Kidney (tissue), 13 donors: ENCODE measurements at regions not wholly inside any gene's neighbourhood (a gene's known extent, or its start where the extent isn't known, plus 50 kb on each side); places are given as distances from the start of the nearest gene placed in this dataset.

Experiments
- DNase-seq, 5 donors: peaks; one replicate each; pipeline ENCODE4 v3.0.0-alpha.2; 2013 to 2020
- FAIRE-seq: peaks from 2 replicates; lab custom pipeline; 2012; peaks lifted over from hg19 to GRCh38; lab: Jason Lieb, UNC
- H3K27ac ChIP-seq, 2 donors: one replicate each; pipeline ENCODE4 v1.7.0; 2013; ENCODE audit warnings: low read depth in 2 of 2, low read length in 2 of 2, inconsistent platforms in 1 of 2
- H3K27me3 ChIP-seq: one replicate; pipeline ENCODE4 v1.7.1; 2013; ENCODE audit warnings: low read length, inconsistent platforms; ENCODE audit not compliant: control insufficient read depth, insufficient read depth
- H3K36me3 ChIP-seq, 3 donors: one replicate each; pipeline versions ENCODE4 v1.7.0 to v1.7.1; 2013; ENCODE audit warnings: low read length in 3 of 3, control low read depth in 1 of 3, inconsistent platforms in 1 of 3; ENCODE audit not compliant: insufficient read depth in 3 of 3, control insufficient read depth in 2 of 3
- H3K4me1 ChIP-seq, 3 donors: one replicate each; pipeline versions ENCODE4 v1.7.0 to v1.7.1; 2013; ENCODE audit warnings: low read length in 3 of 3, inconsistent platforms in 1 of 3, low read depth in 1 of 3; ENCODE audit not compliant: control insufficient read depth in 2 of 3, insufficient read depth in 2 of 3
- H3K4me3 ChIP-seq, 3 donors: one replicate each; pipeline versions ENCODE4 v1.7.0 to v1.8.1; 2013; ENCODE audit warnings: low read length in 3 of 3, control low read depth in 1 of 3, inconsistent platforms in 1 of 3
- H3K9ac ChIP-seq, 3 donors: one replicate each; pipeline versions ENCODE4 v1.7.0 to v1.7.1; 2013; ENCODE audit warnings: low read length in 3 of 3, control low read depth in 1 of 3, inconsistent platforms in 1 of 3
- H3K9me3 ChIP-seq, 3 donors: one replicate each; pipeline versions ENCODE4 v1.7.0 to v1.7.1; 2013; ENCODE audit warnings: low read length in 3 of 3, control low read depth in 1 of 3, inconsistent platforms in 1 of 3; ENCODE audit not compliant: control insufficient read depth in 2 of 3, insufficient read depth in 1 of 3
- CTCF ChIP-seq: IDR thresholded peaks from 3 replicates; pipeline ENCODE4 v1.5.1; 2012; ENCODE audit warnings: mild to moderate bottlenecking, moderate library complexity, borderline replicate concordance; ENCODE audit not compliant: insufficient read depth; ENCODE audit errors: extremely low read depth
- intact Hi-C: fragments of 100-400 bp; cut with DNase I; formaldehyde crosslinking; loops from one replicate; pipeline ENCODE4 v1.11.1; 2022
- donor health status: control.
- donor health status: control.
- donor health status: control.
- donor health status: control.
- donor health status: control.
- donor health status: DM: yes; HTN: yes; CAD: no.
- donor health status: Normal renal cell carcinoma (clear cell type).

GRCh38 chr9:129342591-129343423 lies 164.7 kb upstream of the IER5L start:
- Histone ChIP-seq H3K27ac (peak overlapping the region in 1 of 2 donors; percentile 29), H3K27me3 (no peaks in the 10 kb centered on the region), H3K9ac (no peak overlapping the region), H3K4me3 (no peak overlapping the region), H3K36me3 (peaks cover 0 to 6% (median 0%) of the 10 kb centered on the region in 3 donors), H3K9me3 (peaks cover 0 to 2% (median 0%) of the 10 kb centered on the region in 3 donors), H3K4me1 (peaks cover 0 to 5% (median 5%) of the 10 kb centered on the region in 3 donors)
- FAIRE-seq (no peak), DNase-seq (no peak)
- TF ChIP-seq CTCF, result no peak
- intact Hi-C loops, result no loop called here

DNA sequence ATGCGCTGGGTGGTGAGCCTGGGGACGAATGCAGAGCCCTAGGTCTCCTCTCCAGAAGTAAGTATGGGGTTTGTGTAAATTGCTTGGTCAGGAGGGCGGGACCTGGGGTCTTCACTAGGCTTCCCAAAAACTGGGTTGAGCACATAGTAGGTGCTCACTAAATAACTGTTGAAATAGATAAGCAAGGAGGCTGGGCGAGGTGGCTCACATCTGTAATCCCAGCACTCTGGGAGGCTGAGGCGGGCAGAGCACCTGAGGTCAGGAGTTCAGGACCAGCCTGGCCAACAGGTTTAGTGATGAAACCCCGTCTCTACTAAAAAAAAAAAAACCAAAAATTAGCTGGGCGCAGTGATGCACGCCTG lies 163.9 kb upstream of the IER5L start:
- Histone ChIP-seq H3K9me3 (peaks cover 0 to 2% (median 0%) of the 10 kb centered on the region in 3 donors), H3K9ac (no peak overlapping the region), H3K27me3 (no peaks in the 10 kb centered on the region), H3K27ac (no peak overlapping the region), H3K4me3 (no peak overlapping the region), H3K4me1 (peaks cover 0 to 5% (median 5%) of the 10 kb centered on the region in 3 donors), H3K36me3 (peaks cover 0 to 6% (median 0%) of the 10 kb centered on the region in 3 donors)
- TF ChIP-seq CTCF, result no peak
- intact Hi-C loops, result no loop called here
- no peak for DNase-seq
- FAIRE-seq, result no peak

DNA sequence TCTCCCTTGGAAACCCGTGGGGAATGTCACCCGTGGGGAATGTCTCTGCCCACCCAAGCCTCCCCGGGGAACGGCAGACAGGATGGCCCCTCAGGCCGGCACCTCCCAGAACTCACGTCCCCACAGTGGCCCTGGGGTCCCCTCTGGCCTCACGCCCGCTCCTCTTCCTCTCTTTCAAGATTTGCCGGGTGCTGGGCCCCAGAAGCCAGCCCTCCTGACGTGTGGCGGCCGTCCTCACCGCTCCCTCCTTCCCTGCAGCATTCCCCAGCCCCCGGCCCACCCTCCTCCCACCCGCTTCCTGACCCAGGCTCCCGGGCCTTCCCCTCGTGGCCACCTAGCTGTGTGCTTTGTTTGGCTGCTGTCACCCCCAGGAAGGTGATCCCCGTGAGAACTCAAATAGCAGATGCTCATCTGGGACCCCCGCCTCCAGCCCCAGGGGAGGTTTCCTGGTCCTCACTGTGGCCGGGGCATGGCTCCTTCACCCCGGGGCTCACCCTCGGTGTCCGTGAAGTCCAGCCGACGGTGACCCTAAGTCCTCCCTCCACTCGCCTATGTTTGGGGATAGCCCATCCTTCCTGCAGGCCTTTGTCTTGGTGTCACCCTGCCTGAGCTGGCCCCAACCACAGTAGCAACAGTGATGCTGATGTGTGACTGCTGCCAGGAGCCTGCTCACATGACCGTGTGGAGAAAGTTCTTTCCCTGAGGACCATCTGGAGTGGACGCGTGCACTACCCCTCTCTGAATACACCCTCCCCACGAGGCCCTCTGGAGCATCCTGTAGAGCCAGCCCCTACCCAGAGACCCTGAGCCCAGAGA lies 163.3 kb upstream of the IER5L start:
- Histone ChIP-seq H3K9me3 (peaks cover 0 to 2% (median 0%) of the 10 kb centered on the region in 3 donors), H3K9ac (no peak overlapping the region), H3K27ac (no peak overlapping the region), H3K36me3 (peaks cover 0 to 6% (median 0%) of the 10 kb centered on the region in 3 donors), H3K4me3 (no peak overlapping the region), H3K27me3 (no peaks in the 10 kb centered on the region), H3K4me1 (peaks cover 2 to 8% (median 5%) of the 10 kb centered on the region in 3 donors)
- DNase-seq, result peak in 2 of 5 donors; percentile 65 to 69
- intact Hi-C loops, result no loop called here
- no peak for TF ChIP-seq CTCF
- FAIRE-seq, result no peak
